ENCODE measurements at regions not wholly inside any gene's neighbourhood (a gene's known extent, or its start where the extent isn't known, plus 50 kb on each side); places are given as distances from the start of the nearest gene placed in this dataset.
"Not testable (repeated sequence)": the region's sequence is repeated elsewhere in the genome, so short reads cannot be mapped to it uniquely, and the experiment has no call there.

DNA sequence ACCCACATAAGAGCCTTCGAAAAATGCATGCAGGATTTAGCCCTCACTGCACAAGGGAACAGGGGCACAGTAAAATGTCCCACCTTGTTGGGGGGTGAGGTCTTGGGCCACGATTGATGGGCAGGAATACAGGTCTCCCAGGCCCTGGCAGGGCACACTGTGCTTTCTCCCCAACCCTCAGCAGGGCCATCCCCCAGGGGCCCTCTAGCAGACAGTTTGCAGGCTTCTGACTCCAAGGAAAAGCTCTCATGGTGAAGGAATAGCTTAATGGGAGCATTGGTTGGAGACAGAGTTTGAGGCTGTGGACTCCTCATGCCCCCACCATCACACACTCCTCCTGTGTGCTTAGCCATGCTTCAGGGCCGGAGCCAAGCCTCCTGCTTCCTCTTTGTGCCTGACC, 484.6 kb downstream of the ZNF536 start:
- no peak for DNase-seq

DNA sequence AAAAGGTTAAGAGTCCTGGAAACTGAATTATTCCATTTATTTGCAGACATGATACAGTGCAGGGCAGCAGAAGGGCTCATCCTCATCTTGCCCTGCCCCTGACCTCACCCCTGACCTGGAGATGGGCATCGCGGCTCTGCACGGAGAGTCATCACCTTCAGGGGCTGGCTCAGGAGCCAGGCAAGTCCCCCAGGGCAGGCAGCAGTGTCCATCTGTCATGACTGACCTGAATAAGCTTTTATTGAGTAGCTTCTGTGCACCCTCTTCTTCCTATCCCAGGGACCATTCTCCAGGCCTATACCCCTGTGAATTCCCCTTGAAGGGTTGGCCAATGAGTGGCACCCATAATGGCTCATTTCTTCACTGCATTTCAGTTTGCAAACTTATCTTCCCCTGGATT, 484.2 kb downstream of the ZNF536 start:
- DNase-seq = no peak

DNA sequence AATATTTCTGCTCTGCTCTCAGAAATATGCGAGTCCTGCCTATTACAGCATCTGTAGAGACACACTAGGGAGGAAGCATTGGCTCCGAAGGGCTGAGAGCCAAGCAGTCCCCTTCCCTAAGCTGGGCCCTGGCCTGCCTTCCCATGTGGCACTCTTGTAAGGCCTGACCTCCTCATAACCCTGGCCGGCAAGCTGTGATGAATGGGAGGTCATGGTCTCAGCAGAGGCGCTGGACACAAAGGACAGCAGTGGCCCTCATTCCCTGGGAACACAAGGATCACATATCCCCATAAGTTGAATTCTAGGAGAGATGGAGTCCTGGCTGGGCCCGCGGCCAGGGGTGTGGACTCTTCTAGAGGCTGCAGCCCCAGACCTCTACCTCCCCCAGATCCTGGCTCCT, 483.3 kb downstream of the ZNF536 start:
- no peak for DNase-seq

DNA sequence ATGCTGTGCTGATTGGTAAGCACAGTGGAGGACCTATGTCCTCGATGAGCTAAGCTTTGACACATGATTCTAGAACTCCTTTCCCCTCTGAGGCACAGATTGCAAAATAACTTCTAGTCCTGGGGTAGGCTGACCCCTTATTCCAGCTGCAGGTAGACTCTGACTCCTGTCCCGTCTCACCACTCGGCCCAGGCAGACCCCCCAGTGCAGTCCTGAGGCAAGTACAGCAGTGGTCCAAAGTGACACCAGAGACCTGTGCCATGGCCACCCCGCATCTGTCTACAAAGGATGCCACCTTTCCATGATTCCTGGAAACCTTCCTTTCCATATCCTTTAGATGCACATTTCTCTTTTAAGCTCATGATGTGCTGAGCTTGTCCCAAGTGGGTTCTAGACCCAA, 482.5 kb downstream of the ZNF536 start:
- no peak for DNase-seq

DNA sequence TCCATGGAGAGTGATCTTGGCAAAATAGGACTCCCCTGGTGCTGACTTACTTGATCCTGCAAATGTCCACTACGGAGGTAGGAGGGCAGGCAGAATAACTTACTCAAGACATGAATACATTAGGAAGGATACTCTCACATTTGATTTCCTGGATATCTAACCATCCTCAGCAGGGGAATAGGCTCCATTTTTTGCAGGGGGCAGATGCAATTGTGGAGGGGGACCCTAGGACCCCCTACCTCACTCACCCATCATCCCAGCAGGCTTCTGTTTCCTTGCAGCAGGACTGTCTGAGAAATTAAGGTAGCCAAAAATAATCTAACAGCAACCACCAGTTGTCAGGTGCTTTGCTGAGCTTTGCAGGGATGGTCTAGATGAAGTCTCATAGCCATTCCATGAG, 482.0 kb downstream of the ZNF536 start:
- no peak for DNase-seq

DNA sequence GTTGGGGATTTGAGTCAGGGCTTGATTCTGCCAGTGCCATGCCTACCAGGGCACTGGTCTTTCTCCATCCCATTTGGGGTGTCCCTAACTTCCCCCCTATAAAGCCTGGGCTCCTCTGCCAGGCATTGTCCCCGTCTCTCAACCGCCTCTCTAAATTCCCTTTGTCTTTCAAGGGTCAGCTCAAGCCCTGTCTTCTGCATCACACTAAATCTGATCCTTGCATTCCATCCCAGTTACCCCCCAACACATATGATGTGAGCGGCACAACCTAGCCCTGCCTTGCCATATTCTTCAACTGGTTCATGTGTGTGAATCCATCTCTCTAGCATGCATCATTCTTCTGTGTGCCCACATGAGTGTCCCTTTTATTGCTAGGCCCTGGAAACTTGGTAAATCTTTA, 480.9 kb downstream of the ZNF536 start:
- no peak for DNase-seq

DNA sequence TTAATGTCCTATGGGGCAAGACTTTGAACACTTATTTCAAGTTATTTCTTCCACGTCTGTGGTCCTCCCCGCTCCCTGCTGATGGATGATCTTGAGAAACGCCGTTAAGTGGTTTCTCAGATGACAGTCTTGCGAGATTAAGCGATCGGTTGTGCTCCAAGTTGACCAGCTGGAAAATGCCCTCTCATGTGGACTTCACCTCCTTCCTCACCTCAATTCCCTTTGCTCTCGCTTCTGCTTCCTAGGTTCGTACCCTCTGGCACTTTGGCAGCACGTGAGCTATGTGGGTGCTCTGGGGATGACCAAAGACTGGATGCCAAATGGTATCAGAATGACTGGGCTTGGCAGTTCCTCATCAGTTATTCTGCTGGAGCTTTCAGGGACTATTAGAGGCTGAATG, 480.0 kb downstream of the ZNF536 start:
- no peak for DNase-seq

DNA sequence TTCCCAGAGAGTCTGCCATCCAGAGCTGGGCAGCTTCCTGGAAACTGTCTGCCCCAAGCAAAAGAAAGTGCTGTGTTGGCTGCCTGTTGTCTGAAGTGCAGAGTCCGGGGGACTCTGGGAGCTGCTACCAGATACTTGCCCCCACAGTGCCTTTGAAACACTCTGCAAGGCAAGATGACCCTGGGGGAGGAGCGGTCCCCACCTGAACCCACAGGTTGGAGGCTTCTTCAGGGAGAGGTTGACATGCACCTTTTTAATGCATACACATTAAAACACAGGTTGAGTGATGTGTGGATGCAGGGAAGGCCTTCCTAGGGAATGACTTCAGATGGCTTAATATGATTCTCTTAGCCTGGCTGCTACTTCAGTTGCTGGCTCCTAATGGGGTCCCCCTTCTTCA, 479.5 kb downstream of the ZNF536 start:
- DNase-seq = no peak

DNA sequence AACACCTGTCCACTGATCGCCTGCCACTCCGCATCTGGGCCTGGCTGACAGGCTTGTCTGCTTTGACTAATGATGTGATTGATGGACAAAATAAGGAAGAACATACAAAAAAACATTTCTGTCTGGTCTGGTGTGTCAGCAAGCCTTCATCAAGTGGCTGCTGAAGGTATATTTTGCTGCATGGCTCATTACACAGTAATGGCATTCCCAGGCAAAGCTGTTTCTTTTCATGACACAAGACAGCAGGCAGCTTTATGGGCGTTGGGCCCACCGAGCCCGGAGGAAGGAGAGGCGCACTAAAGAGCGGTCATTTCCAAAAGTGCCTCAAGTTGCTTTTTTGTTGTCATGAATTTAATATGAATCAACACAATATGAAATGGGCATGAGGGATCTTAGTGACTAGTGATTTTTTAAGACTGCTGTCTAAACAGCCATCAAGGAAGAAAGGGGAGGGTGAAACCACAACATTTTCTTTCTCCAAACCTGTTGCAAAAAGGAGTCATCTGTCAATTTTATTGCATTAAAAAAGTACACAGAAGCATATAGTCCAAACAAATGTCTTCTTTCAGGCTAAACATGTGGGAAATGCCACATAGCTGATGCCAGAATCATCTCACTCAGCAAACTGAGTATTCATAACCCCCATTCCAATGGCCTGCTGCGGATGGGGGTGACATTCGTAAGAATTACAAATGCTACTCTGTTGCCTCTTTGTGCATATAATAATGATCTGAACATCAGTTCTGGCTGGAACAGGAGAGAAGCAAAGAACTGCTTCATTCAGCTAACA, 476.6 kb downstream of the ZNF536 start:
- DNase-seq = no peak

GRCh38 chr19:30846102-30846501, 473.9 kb downstream of the ZNF536 start:
- DNase-seq = no peak

DNA sequence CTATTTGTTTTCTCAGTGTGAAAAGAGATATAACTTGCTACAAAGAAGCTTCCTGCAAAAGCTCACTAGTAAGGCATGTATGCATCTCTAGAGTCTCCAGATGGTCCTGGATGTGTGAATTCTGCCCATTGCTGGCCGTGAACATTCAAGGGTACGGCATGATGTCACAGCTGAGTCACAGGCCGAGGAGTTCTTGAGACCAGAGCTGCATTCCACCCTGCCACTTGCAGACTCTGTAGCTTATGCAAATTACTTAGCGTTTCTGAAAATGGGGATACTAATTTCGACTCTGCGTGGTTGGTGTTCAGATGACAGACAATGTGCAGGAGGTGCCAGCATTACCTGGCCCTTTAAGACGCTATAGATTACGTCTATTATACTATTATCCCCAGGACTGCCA, 470.7 kb downstream of the ZNF536 start:
- DNase-seq = no peak

- no peak for DNase-seq
These were observed 469.8 kb downstream of the ZNF536 start for GRCh38 chr19:30841934-30842333.

DNA sequence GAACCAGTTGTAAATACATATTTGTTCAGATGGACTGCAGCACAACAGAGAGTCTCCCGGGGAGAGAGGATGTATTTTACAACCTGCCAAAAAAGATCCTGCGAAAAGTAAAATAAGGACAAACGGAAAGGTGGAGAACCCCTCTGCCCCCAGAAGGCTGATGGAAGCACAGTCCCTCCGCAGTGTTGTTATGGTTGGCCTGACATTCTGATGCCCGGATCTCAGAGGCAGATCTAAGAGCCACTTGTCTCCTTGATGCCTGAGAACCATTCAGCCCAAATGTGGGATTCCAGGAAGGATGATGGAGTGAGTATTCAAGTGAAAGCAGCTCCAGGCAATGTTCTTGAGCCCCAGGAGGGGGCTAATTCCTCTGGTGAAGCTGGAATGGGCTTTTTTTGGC, 458.7 kb downstream of the ZNF536 start:
- no peak for DNase-seq

DNA sequence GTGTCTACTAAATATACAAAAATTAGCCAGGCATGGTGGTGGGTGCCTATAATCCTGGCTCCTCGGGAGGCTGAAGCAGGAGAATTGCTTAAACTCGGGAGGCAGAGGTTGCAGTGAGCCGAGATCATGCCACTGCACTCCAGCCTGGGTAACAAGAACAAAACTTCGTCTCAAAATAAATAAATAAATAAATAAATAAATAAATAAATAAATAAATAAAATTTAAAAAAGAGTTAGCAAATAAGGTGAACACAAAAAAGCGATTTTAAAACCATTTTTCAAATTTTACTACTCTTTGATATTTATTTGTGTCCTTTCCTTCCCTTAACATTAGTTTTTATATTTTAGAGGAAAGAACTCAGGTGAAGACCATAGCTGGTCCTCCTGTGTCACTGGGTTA, 453.3 kb downstream of the ZNF536 start:
- not testable (repeated sequence) for DNase-seq

DNA sequence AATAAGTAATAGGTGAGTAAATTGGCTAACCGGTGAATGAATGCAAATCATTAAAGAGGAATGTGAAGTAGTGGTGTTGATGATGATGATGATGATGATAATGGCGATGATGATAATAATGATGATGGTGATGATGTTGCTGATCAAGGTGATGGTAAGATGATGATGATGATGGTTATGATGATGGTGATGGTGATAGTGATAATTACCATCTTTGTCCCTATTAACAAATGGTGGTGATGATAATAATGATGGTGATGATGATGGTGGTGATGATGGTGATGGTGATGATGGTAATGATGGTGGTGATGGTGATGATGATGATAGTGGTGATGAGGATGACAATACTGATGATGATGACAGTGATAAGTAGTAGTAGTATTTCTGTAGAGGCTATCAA, 452.6 kb downstream of the ZNF536 start:
- no peak for DNase-seq

DNA sequence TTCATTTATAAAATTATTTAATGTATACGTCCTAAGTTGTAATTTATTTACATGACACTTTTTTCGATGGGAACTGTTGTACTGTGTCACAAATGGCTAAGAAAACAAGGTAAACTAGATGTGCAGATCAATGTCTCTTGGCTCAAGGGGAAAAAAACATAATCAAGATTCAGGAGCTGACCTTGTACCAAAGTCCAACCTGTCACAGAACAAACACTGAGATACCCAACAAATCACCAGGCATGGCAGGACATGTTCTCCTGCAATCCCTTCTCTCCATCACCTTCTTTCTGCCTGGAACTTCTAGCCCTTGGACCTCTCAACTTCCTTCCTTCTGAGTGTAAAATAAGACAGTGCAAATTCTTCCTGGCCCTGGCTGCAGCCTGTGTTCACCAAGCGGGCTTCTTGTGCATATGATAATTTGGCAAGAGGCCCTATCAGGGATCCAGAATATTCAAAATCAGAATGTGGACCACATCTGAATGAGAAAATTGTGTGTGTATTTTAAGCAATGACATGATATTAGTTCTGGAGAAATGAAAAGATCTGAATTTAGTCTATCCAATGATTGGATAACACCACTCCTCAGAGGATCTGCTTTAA, 445.9 kb downstream of the ZNF536 start:
- DNase-seq = no peak

GRCh38 chr19:30817197-30817596, 445.0 kb downstream of the ZNF536 start:
- no peak for DNase-seq

DNA sequence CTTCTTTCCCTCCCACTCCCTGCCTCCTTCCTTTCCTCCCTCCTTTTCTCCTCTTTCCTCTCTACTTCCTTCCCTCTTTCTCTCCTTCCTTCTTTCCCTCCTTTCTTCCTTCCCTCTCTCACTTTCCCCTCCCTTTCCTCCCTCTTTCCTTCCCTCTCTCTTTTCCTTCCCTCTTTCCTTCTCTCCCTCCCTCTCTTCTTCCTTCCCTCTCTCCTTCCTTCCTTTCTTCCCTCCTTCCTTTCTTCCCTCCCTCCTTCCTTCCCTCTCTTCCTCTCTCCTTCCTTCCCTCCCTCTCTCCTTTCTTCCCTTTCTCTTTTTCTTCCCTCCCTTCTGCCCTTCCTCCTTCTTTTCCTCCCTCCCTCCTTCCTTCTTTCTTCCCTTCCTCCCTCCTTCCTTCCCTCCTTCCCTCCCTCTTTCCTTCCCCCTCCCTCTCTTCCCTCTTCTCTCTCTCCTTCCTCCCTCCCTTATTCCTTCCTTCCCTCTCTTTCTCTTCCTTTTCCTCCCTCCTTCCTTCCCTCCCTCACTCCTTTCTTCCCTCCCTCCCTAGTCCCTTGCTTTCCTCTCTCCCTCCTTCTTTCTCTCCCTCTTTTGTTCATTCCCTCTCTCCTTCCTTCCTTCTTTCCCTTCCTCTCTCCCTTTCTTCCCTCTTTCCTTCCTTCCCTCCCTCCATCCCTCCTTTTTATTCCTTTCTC, 443.9 kb downstream of the ZNF536 start:
- DNase-seq = no peak

DNA sequence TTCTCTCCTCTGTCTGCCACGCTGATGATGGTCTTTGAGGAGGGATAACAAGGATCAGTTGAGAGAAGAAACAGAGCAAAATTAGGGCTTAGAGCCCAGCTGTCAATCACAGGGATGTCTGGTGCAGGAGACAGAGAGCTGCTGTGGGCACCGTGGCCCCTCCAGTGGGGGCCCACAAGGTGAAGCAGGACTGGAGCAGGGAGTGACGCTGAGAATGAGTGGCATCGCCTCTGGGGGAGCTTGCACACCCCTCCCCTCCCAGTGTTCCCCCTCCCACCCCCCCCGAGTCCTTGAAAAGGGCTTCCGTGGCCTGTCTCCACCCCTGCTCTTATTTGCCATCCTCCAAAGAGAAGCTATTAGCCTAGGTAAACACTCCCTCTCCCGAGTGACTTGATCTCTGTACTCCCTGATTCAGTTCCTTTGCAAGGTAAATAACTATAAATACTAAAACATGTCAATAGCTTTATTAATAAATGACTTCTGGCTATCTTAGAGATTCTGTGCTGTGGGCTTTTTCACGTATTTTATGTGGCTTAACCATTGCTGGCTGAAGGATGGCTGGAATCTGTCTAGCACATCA, 440.0 kb downstream of the ZNF536 start:
- no peak for DNase-seq

DNA sequence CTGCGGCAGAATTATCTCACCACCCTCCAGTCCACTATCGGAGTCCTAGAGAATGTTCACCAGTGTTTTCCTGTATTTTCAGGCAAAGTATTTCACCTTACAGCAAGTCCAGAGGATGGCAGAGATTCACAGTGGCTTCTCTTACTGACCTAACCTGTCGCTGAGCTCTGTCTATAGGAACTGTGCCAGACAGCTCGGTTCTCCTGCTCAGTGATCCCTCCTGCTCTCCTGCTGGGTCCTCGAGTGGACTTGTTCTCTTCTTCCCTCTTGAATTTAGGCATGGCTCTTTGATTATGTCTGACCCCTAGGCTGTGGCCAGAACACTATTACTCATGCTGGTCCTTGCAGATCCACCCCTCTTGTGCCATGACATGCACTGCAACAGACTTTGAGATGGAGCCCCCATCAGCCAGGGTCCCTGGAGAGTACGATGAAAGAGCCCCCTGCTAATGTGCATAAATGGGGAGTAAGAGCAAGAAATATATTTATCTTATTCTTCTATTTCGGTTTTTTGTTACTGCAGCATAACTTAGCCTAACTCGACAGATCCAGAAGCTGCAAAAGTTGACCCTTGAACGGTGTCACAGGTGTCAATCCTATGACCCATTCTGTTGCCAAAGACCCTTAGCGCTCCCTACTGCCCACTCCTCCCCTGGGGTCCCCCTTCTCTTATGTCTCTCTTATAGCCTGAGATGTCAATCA, 439.4 kb downstream of the ZNF536 start:
- no peak for DNase-seq

GRCh38 chr19:30810726-30811125, 438.5 kb downstream of the ZNF536 start:
- DNase-seq = no peak

DNA sequence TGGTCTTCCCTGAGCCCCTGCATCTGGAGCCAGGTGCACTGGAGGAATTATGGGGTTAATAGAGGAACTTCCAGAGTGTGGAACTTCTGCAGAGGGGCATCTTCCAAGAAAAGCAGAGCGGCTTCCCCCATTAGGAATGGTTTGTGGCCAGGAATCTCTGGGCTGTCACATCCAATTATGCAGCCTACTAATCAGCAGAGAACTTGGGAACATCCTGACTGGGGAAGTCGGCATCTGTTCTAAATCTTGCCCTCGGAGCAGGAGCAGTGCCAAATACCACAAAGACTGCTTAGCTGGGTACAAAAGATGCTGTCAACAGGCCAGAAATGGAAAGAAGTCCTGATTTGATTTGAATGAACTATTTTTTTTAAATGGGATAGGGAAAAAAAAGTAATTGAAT, 435.1 kb downstream of the ZNF536 start:
- DNase-seq = no peak

DNA sequence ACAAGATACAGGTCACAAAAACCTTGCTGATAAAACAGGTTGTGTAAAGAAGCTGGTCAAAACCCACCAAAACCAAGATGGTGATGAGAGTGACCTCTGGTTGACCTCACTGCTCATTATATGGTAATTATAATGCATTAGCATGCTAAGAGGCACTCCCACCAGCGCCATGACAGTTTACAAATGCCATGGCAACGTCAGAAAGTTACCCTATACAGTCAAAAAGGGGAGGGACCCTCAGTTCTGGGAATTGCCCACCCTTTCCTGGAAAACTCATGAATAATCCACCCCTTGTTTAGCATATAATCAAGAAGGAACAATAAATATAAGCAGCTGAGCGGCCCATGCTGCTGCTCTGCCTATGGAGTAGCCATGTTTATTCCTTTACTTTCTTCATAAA, 434.1 kb downstream of the ZNF536 start:
- DNase-seq = no peak
